PC-3 (cell line): ENCODE measurements at regions not wholly inside any gene's neighbourhood (a gene's known extent, or its start where the extent isn't known, plus 50 kb on each side); places are given as distances from the start of the nearest gene placed in this dataset.

ENCODE experiments used
- CTCF ChIP-seq: fragments of 300-600 bp; sonication (generic); conservative IDR thresholded peaks from 2 replicates; pipeline ENCODE4 v1.5.1; 2017; ENCODE audit warnings: antibody characterized with exemption, low read depth, mild to moderate bottlenecking, low read length
- EZH2 ChIP-seq: fragments of 300-600 bp; sonication (generic); IDR thresholded peaks from one replicate; pipeline ENCODE4 v1.6.1; 2017; ENCODE audit warnings: antibody characterized with exemption, mild to moderate bottlenecking, low read length; ENCODE audit not compliant: unreplicated experiment
- EZH2phosphoT487 ChIP-seq: fragments of 300-600 bp; sonication (generic); IDR thresholded peaks from 2 replicates; pipeline ENCODE4 v1.6.1; 2018; ENCODE audit warnings: mild to moderate bottlenecking, antibody characterized with exemption, low read length, borderline replicate concordance

- no peak for TF ChIP-seq CTCF
- TF ChIP-seq EZH2: no peak
- no peak for TF ChIP-seq EZH2phosphoT487
These were observed 274.5 kb downstream of the DACT1 start for GRCh38 chr14:58912287-58912686.
